G401.6 (cell line): ENCODE measurements at regions not wholly inside any gene's neighbourhood (a gene's known extent, or its start where the extent isn't known, plus 50 kb on each side); places are given as distances from the start of the nearest gene placed in this dataset.
"Not testable (repeated sequence)": the region's sequence is repeated elsewhere in the genome, so short reads cannot be mapped to it uniquely, and the experiment has no call there.

Source experiments
- FAIRE-seq: peaks from 2 replicates; lab custom pipeline; 2012; peaks lifted over from hg19 to GRCh38; lab: Jason Lieb, UNC

- FAIRE-seq = no peak
These were observed 204.9 kb downstream of the DAD1 start for GRCh38 chr14:22384167-22384549.

- FAIRE-seq = no peak
These were observed 205.4 kb downstream of the DAD1 start for GRCh38 chr14:22383515-22384166.

- FAIRE-seq = no peak
These were observed 206.1 kb downstream of the DAD1 start for GRCh38 chr14:22382955-22383354.

- no peak for FAIRE-seq
These were observed 206.6 kb downstream of the DAD1 start for GRCh38 chr14:22382395-22382794.

GRCh38 chr14:22381766-22382165, 207.3 kb downstream of the DAD1 start:
- FAIRE-seq = no peak

- no peak for FAIRE-seq
These were observed 207.6 kb downstream of the DAD1 start for GRCh38 chr14:22381408-22381760.

- FAIRE-seq = no peak
These were observed 208.2 kb downstream of the DAD1 start for GRCh38 chr14:22380571-22381407.

GRCh38 chr14:22379727-22380126, 209.3 kb downstream of the DAD1 start:
- FAIRE-seq = no peak

- no peak for FAIRE-seq
These were observed 210.8 kb downstream of the DAD1 start for GRCh38 chr14:22378181-22378580.

GRCh38 chr14:22375321-22375930, 213.6 kb downstream of the DAD1 start:
- FAIRE-seq = peak; percentile 96

- FAIRE-seq = no peak
These were observed 218.8 kb downstream of the DAD1 start for GRCh38 chr14:22370084-22370847.

GRCh38 chr14:22358726-22359125, 230.3 kb downstream of the DAD1 start:
- FAIRE-seq = no peak

- not testable (repeated sequence) for FAIRE-seq
These were observed 239.7 kb downstream of the DAD1 start for GRCh38 chr14:22349281-22349680.

- no peak for FAIRE-seq
These were observed 244.4 kb downstream of the DAD1 start for GRCh38 chr14:22344673-22345072.

GRCh38 chr14:22344209-22344608, 244.8 kb downstream of the DAD1 start:
- not testable (repeated sequence) for FAIRE-seq

- no peak for FAIRE-seq
These were observed 248.0 kb downstream of the DAD1 start for GRCh38 chr14:22341049-22341448.

GRCh38 chr14:22338917-22339715, 249.9 kb downstream of the DAD1 start:
- no peak for FAIRE-seq

- FAIRE-seq = no peak
These were observed 250.6 kb downstream of the DAD1 start for GRCh38 chr14:22338381-22338780.

- no peak for FAIRE-seq
These were observed 251.1 kb downstream of the DAD1 start for GRCh38 chr14:22337938-22338337.

- no peak for FAIRE-seq
These were observed 251.5 kb downstream of the DAD1 start for GRCh38 chr14:22337521-22337920.

- FAIRE-seq = no peak
These were observed 253.0 kb downstream of the DAD1 start for GRCh38 chr14:22336031-22336430.

- no peak for FAIRE-seq
These were observed 254.4 kb downstream of the DAD1 start for GRCh38 chr14:22334627-22335026.
